HepG2 (cell line): ENCODE measurements at regions not wholly inside any gene's neighbourhood (a gene's known extent, or its start where the extent isn't known, plus 50 kb on each side); places are given as distances from the start of the nearest gene placed in this dataset.

Source experiments
- ARID5B ChIP-seq: IDR thresholded peaks from 2 replicates; pipeline ENCODE4 v1.4.0; 2020; ENCODE audit warnings: mild to moderate bottlenecking, missing genetic modification reagents
- BCL6 ChIP-seq: IDR thresholded peaks from 2 replicates; pipeline ENCODE4 v1.6.1; 2016; ENCODE audit warnings: missing genetic modification reagents, missing compliant biosample characterization
- CBFB ChIP-seq: sonication (generic); formaldehyde crosslinking; IDR thresholded peaks from 2 replicates; pipeline ENCODE4 v1.4.0; 2020; ENCODE audit warnings: missing genetic modification reagents
- FOXA1 ChIP-seq, 2 experiments: fragments of 450-650 bp in 1 of 2; sonication (generic) in 1 of 2; formaldehyde crosslinking in 1 of 2; IDR thresholded peaks; 2 replicates each; pipeline versions ENCODE4 v1.4.0 to v1.6.1; 2016 to 2020; ENCODE audit warnings: missing genetic modification reagents in 1 of 2
- FOXP1 ChIP-seq, 2 experiments: fragments of 450-650 bp in 1 of 2; IDR thresholded peaks; 2 replicates each; pipeline ENCODE4 v1.6.1; 2017 to 2018; ENCODE audit warnings: antibody characterized with exemption in 1 of 2
- HHEX ChIP-seq: IDR thresholded peaks from 2 replicates; pipeline ENCODE4 v1.6.1; 2016; ENCODE audit warnings: control low read depth
- HMG20B ChIP-seq: conservative IDR thresholded peaks from 2 replicates; pipeline ENCODE4 v1.6.1; 2016; ENCODE audit warnings: missing genetic modification reagents, missing compliant biosample characterization
- KDM6A ChIP-seq: IDR thresholded peaks from 2 replicates; pipeline ENCODE4 v1.6.1; 2016; ENCODE audit warnings: low read depth
- RARA ChIP-seq: IDR thresholded peaks from 2 replicates; pipeline ENCODE4 v1.6.1; 2016; ENCODE audit warnings: missing genetic modification reagents, missing compliant biosample characterization
- RXRB ChIP-seq: IDR thresholded peaks from 2 replicates; pipeline ENCODE4 v1.6.1; 2016; ENCODE audit warnings: borderline replicate concordance, missing genetic modification reagents, missing compliant biosample characterization
- SKIL ChIP-seq: sonication (generic); formaldehyde crosslinking; IDR thresholded peaks from 2 replicates; pipeline ENCODE4 v1.8.0; 2022; ENCODE audit warnings: missing genetic modification reagents, mild to moderate bottlenecking, moderate library complexity, borderline replicate concordance
- ZMYM2 ChIP-seq: sonication (generic); formaldehyde crosslinking; IDR thresholded peaks from 2 replicates; pipeline ENCODE4 v1.8.0; 2022; ENCODE audit warnings: mild to moderate bottlenecking, missing genetic modification reagents
- ZSCAN20 ChIP-seq: sonication (generic); formaldehyde crosslinking; IDR thresholded peaks from 2 replicates; pipeline ENCODE4 v1.4.0; 2020; ENCODE audit warnings: missing genetic modification reagents, mild to moderate bottlenecking, borderline replicate concordance
- TF ChIP-seq, protein P1 (sequence below): sonication (generic); formaldehyde crosslinking; IDR thresholded peaks from 2 replicates; pipeline ENCODE4 v1.4.0; 2020; ENCODE audit warnings: missing genetic modification reagents
- TF ChIP-seq, protein P2 (sequence below): IDR thresholded peaks from 2 replicates; pipeline ENCODE4 v1.6.1; 2016; ENCODE audit warnings: low read depth, control low read depth
- TF ChIP-seq, protein P3 (sequence below): sonication (generic); formaldehyde crosslinking; IDR thresholded peaks from 2 replicates; pipeline ENCODE4 v1.5.1; 2020; ENCODE audit warnings: mild to moderate bottlenecking, moderate library complexity, missing genetic modification reagents

DNA sequence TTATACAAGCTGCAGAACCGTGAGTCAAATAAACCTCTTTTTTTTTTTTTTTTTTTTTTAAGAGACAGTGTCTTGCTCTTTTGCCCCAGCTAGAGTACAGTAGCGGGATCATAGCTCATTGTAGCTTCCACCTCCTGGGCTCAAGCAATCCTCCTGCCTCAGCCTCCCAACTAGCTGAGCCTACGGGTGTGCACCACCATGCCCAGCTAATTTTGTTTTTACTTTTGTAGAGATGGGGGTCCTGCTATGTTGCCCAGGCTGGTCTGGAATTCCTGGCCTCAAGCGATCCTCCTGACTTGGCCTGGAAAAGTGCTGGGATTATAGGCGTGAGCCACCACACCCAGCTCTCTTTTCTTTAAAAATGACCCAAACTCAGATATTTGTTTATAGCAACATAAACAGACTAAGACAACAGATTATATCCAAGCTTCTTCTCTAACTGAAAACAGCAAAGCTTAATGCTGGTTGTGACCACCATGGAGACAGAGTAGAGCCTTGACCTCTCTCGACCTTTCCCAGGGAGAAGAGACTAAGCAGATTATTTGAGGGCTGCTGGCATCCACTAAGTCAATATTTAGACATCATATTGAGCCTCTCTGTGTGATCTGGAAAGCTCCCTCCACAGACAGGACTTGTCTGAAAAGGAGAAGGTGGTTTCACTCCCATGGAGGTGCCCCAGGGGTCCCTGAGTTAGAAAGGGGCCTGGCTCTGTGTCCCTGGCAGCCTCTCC, 150.0 kb downstream of the KCTD15 start (continued):
- TF ChIP-seq, protein P1, sequence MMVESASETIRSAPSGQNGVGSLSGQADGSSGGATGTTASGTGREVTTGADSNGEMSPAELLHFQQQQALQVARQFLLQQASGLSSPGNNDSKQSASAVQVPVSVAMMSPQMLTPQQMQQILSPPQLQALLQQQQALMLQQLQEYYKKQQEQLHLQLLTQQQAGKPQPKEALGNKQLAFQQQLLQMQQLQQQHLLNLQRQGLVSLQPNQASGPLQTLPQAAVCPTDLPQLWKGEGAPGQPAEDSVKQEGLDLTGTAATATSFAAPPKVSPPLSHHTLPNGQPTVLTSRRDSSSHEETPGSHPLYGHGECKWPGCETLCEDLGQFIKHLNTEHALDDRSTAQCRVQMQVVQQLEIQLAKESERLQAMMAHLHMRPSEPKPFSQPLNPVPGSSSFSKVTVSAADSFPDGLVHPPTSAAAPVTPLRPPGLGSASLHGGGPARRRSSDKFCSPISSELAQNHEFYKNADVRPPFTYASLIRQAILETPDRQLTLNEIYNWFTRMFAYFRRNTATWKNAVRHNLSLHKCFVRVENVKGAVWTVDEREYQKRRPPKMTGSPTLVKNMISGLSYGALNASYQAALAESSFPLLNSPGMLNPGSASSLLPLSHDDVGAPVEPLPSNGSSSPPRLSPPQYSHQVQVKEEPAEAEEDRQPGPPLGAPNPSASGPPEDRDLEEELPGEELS (CRISPR knock-in tag), result peak; percentile 43; the same call in 1 of the 2 replicates
- peak; percentile 82 for TF ChIP-seq ARID5B (CRISPR knock-in tag)
- no peak for TF ChIP-seq FOXP1 (IDR thresholded peaks at IDR 0.05)
- TF ChIP-seq FOXP1 (CRISPR knock-in tag; IDR thresholded peaks at IDR 0.05), result peak; percentile 25; the same call in 1 of the 2 replicates
- TF ChIP-seq SKIL (CRISPR knock-in tag), result peak; percentile 44; the same call in 1 of the 2 replicates
- peak; percentile 63 for TF ChIP-seq RXRB (CRISPR knock-in tag)
- no peak for TF ChIP-seq ZMYM2 (CRISPR knock-in tag)
- TF ChIP-seq, protein P2, sequence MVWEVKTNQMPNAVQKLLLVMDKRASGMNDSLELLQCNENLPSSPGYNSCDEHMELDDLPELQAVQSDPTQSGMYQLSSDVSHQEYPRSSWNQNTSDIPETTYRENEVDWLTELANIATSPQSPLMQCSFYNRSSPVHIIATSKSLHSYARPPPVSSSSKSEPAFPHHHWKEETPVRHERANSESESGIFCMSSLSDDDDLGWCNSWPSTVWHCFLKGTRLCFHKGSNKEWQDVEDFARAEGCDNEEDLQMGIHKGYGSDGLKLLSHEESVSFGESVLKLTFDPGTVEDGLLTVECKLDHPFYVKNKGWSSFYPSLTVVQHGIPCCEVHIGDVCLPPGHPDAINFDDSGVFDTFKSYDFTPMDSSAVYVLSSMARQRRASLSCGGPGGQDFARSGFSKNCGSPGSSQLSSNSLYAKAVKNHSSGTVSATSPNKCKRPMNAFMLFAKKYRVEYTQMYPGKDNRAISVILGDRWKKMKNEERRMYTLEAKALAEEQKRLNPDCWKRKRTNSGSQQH (CRISPR knock-in tag), result no peak
- peak; percentile 95 for TF ChIP-seq HHEX (CRISPR knock-in tag)
- TF ChIP-seq KDM6A (CRISPR knock-in tag), result no peak
- peak; percentile 71; the same call in 1 of the 2 replicates for TF ChIP-seq HMG20B (CRISPR knock-in tag)
- peak; percentile 70 for TF ChIP-seq BCL6 (CRISPR knock-in tag)
- TF ChIP-seq CBFB (CRISPR knock-in tag), result peak; percentile 93
- TF ChIP-seq RARA (CRISPR knock-in tag), result peak; percentile 77
- TF ChIP-seq, protein P3, sequence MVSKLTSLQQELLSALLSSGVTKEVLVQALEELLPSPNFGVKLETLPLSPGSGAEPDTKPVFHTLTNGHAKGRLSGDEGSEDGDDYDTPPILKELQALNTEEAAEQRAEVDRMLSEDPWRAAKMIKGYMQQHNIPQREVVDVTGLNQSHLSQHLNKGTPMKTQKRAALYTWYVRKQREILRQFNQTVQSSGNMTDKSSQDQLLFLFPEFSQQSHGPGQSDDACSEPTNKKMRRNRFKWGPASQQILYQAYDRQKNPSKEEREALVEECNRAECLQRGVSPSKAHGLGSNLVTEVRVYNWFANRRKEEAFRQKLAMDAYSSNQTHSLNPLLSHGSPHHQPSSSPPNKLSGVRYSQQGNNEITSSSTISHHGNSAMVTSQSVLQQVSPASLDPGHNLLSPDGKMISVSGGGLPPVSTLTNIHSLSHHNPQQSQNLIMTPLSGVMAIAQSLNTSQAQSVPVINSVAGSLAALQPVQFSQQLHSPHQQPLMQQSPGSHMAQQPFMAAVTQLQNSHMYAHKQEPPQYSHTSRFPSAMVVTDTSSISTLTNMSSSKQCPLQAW (CRISPR knock-in tag), result no peak
- no peak for TF ChIP-seq FOXA1 (IDR thresholded peaks at IDR 0.05)
- TF ChIP-seq FOXA1 (CRISPR knock-in tag; IDR thresholded peaks at IDR 0.05), result peak; percentile 76
- no peak for TF ChIP-seq ZSCAN20 (CRISPR knock-in tag)
